ENCODE measurements at regions not wholly inside any gene's neighbourhood (a gene's known extent, or its start where the extent isn't known, plus 50 kb on each side); places are given as distances from the start of the nearest gene placed in this dataset.

GRCh38 chr15:38004218-38004861, 69.9 kb downstream of the TMCO5A start:
- no peak for TF ChIP-seq USF2 (IDR thresholded peaks at IDR 0.05; ENCODE audit: low read length)
- TF ChIP-seq RFX5 (IDR thresholded peaks at IDR 0.05; ENCODE audit: borderline replicate concordance, low read depth, low read length), result no peak
- no peak for TF ChIP-seq HDAC6 (IDR thresholded peaks at IDR 0.05; ENCODE audit: low read depth, low read length)
- no peak for TF ChIP-seq CTCF (IDR thresholded peaks at IDR 0.05; ENCODE audit: control extremely low read depth in 1 of 3, insufficient read depth in 1 of 3, low read depth in 1 of 3, low read length in 3 of 3)
